Right renal cortex interstitium (tissue), 3 donors: ENCODE measurements at regions not wholly inside any gene's neighbourhood (a gene's known extent, or its start where the extent isn't known, plus 50 kb on each side); places are given as distances from the start of the nearest gene placed in this dataset.
"Not testable (repeated sequence)": the region's sequence is repeated elsewhere in the genome, so short reads cannot be mapped to it uniquely, and the experiment has no call there.

Experiments used
- DNase-seq, 3 donors: peaks; one replicate each; pipeline ENCODE4 v3.0.0-alpha.2; 2013; ENCODE audit warnings: low read depth in 3 of 3, low spot score in 2 of 3

DNA sequence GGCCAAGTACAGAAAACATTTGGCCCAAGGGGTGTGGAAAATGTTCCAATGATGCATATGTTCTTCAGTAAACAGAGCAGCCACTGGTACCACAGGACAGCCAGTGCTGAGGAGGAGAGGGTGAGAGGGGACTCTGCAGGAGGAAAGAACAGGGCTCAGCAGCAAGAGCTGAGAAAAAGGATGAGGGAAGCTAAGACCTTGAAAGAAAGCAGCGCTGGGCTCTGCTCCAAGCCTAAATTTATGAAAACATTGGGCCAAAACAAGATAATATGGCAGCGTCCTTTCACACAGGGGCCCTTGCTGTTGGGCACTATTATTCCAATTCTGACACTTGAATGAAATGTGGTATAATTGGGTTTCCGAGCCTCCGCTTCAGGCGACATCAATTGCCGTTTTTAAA is 939.0 kb upstream of the FANCL start:
- DNase-seq, result no peak

DNA sequence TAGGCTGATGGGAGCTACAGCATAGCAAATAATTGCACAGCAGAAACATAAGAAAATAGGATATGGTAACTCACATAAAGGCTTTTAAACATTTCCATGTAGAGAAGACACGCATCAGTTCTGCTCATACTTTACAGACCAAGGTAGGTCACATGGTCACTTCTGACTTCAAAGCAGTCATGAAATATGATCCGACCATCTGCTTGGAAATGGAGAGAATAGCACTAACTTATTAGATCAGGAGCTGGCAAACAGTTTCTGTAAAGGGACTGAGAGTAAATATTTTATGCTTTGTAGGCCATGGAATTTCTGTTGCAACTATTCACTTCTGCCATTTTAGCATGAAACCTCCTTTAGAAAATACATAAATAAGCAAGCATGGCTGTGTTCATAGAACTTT is 936.6 kb upstream of the FANCL start:
- peak in 1 of 3 donors; percentile 19 for DNase-seq

DNA sequence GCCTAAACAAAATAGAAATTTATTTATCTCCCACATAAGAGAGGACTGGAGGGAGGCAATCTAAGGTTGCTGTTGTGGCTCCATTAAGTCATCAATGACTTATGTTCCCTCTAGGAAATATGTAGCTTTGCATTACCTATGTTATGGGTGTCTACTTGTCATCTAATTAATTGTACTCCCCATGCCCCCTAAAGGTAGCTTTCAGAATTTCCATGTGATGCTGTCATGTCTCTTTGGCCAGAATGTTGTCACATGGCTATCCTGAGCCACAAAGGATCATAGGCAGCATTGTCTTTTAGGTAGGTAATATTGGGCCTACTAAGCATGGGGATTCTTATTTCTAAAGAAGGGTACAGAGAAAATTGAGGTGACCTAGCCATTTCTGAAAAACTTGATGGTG is 935.6 kb upstream of the FANCL start:
- DNase-seq, result no peak

- no peak for DNase-seq
These were observed 933.6 kb upstream of the FANCL start for GRCh38 chr2:59174536-59175243.

GRCh38 chr2:59173325-59173724 is 932.2 kb upstream of the FANCL start:
- no peak for DNase-seq

DNA sequence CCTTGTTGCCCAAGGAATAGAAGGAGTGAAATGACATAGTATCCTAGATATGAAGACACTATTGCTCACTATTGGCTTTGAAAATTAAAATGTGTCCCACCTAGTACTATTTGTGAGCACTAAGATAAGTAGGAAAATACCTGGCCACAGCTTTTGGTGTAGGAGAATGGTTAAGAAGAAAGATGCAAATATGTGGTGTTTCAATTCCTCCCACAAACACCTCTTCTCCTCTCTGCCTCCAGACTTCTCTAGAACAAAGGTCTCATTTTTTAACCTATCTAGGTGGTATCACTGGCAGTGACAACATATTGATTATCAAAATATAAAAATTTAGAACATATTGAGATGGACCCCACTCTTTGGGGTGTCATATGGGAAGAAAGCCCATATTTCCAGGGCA is 929.9 kb upstream of the FANCL start:
- DNase-seq, result no peak

DNA sequence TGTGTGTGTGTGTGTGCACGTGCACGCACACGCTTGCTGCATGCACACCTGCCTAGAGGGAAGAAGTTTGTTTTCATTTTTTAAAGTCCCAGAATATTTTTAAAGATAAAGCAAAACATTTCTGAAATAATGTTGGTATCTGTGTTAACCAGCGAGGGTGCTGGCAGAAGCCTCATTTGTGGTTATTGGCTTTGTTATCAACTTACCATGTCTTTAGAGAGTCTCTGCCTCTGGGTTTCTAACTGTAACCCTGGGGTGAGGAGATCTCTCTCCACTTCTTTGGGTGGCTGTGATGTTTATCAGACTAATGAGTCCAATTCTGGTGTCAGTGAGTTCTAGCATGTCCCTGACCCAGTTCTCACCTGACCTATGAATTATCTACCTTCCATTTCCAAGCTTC is 927.6 kb upstream of the FANCL start:
- DNase-seq, result no peak

DNA sequence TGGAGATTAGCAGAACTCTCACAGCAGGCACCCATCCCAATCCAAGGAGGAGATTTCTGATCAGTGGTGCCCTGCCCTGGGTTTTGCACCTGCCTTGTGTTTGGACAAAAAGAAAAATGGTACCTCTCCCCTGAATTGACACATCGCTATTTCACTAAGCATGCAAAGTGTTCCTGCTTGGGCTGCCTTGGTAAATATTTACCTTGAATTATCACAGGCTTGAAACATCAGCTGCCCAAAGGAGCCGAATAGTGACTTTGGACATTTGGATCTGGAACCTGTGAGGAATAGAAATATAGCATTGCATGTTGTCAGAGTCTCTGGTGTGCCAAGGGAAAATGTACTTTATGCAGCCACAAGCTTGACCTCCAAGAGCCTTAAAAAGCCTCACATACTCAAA is 926.4 kb upstream of the FANCL start:
- no peak for DNase-seq

DNA sequence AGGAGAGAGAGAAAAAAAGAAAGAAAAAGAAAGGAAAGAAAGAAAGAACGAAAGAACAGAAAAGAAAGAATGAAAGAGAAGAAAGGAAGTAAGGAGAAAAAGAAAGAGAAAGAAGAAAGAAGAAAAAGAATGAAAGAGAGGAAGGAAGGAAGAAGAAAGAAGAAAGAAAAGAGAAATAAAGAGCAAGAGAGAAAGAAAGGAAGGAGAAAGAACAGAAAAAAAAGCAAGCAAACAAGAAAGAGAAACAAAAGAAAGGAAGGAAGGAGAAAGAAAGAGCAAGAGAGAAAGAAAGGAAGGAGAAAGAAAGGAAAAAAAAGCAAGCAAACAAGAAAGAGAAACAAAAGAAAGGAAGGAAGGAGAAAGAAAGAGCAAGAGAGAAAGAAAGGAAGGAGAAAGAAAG is 916.8 kb upstream of the FANCL start:
- DNase-seq, result not testable (repeated sequence)

DNA sequence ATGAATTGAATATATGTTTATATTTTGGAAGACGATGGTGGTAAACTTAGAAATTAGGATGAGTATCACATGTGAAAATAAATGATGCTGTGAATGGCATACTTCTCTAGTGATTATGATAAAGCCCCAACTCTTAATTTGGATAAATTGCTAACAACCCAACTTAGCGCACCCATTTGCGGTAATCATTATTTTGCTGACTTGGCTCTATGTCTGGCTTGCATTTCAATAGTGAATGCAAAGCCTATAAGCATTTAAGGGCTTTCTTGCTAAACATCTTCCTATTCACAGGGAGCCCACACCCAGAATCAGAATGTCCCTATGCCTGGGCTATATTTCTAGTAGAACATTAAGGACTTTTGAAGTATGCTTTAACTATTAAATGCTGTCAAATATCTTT is 910.7 kb upstream of the FANCL start:
- DNase-seq, result no peak

DNA sequence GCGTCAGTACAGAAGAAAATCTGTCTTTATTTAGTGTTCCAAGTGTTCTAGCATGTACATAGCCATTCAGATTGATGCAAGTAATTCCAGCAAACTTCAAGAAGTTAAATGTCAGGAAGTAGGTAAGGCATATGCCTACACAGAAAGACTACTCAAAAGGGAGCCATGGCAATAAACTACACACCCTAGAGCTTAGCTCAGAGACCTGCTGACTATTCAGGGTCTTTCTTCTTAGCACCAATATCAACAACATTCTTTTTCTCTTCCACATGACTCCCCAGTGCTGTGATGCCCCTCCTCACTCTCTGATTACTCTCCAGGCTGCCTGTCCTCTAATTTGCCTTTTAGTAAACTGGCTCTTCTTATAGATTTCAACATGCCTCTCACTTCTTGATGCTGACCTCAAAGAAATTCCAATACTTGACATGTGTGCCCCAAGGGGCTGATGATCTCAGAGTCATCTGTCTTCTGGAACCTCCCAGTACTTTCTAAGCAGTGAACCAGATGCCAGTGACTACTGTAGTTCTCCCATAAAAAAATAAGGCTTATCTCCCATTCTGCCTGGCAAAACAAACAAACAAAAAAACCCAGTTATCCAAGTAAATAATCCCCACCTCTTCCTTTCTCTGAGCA is 909.2 kb upstream of the FANCL start:
- no peak for DNase-seq

DNA sequence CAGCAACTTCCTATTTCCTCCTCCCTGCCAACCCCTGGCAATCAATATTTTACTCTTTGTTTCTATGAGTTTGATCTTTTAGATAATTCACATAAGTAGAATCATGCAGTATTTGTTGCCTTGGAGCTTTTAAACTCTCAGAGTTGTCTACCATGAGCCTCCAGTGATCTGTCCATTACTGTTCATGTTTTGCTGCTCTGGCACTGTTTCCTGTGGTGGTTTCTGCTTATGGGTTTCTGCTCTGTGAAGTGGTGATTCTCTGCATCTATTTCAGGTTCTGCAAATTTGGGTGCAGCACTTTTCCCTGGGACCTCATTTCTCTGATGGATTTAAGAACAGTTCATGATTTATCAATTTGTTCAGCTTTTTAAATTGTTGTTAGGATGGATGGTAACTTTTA is 908.1 kb upstream of the FANCL start:
- no peak for DNase-seq

DNA sequence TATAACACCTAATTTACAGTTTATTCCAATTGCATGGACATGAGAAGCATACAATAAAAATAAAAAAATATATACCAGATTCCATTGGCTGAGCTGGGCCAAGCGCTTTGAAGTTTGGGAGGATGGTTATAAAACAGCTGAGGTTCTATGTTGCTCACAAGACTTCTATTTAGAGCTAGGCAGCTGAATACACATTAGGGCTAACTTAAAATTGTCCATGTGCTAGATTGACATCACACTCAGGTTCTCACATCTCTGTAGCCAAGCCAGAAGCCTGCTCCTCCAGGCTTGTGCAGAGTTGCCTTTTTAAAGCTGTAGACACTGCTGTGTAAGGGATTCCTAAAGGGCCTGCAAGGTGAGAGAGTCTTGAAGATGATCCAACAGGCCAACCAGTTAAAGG is 871.1 kb upstream of the FANCL start:
- no peak for DNase-seq

DNA sequence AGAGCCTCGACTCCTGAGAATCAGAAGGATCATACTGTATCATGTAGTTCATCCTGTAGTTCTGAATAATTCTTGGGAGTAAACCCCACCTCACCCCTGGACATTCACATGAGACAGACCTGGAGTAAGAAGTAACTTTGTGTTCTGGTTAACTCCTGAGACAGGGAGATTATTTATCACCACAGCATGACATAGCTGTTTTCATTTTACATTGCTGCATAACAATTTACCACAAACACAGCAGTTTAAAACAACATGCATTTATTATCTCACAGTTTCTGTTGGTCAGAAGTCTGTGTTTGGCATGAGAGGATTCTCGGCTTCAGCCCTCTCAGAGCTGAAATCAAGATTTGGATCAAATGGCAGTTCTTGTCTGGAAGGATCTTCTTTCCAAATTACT is 855.8 kb upstream of the FANCL start:
- DNase-seq, result no peak

GRCh38 chr2:59093571-59093970 is 852.4 kb upstream of the FANCL start:
- no peak for DNase-seq

GRCh38 chr2:59084326-59084725 is 843.2 kb upstream of the FANCL start:
- no peak for DNase-seq

DNA sequence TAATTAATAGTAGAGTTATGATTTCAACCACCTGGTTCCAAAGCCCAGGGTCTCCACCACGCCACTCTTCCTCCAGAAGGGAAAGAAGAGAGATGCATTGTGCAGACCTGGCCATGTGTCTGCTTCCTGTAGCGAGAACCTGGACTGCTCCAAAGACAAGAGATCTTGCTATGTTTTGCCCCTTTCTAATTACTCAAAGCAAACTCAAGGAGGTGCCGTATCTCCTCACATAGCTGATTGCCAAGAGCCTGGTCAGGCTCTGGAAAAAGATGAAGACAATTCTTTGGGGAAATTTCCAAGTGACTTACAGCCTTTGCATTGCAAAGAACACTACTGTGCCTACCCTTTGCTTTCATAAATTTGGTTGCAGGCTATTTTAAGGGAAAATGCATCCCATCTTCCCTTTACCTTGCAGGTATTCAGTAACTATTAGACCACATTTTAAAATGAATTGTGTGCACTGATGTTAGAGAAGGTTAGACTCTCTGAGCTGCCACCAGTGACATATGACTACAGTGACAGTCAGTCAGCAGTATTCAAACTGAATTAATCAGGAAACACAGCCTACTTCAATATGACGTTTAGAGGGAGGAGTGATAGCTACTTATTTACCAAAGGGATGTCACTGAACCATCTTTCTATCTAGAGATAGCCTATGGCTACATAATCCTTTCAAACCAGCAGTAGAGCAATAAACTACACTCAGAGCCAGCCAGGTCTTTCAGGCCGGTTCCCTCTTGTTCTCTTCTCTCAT is 842.1 kb upstream of the FANCL start:
- no peak for DNase-seq

- no peak for DNase-seq
These were observed 841.5 kb upstream of the FANCL start for GRCh38 chr2:59082657-59083056.

- no peak for DNase-seq
These were observed 839.5 kb upstream of the FANCL start for GRCh38 chr2:59080451-59081181.

DNA sequence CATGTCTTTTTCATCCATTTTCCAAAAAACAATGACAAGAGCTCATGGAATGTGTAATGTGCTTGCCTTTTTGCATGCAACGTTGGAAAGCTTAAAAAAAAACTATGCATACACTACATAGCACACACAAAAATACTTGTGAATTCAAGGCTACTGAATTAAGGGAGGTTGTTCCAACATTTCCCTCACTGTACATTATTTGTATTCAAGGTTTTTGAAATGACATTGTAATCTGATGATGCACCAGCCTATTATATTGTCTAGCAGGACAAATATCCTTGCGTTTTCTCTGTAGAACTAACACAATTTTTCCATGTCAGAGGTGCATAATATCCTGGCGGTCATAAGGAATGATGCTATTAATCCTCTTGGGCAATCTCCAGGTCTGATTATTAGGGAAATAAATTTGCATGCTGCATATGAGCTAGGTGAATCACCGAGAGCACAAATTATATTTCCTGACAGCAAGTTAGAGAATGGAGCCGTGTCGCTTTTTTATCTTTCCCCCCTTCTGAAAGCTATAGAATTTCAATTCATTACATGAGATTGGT is 836.9 kb upstream of the FANCL start:
- DNase-seq, result no peak
